ENCODE measurements at regions not wholly inside any gene's neighbourhood (a gene's known extent, or its start where the extent isn't known, plus 50 kb on each side); places are given as distances from the start of the nearest gene placed in this dataset.

DNA sequence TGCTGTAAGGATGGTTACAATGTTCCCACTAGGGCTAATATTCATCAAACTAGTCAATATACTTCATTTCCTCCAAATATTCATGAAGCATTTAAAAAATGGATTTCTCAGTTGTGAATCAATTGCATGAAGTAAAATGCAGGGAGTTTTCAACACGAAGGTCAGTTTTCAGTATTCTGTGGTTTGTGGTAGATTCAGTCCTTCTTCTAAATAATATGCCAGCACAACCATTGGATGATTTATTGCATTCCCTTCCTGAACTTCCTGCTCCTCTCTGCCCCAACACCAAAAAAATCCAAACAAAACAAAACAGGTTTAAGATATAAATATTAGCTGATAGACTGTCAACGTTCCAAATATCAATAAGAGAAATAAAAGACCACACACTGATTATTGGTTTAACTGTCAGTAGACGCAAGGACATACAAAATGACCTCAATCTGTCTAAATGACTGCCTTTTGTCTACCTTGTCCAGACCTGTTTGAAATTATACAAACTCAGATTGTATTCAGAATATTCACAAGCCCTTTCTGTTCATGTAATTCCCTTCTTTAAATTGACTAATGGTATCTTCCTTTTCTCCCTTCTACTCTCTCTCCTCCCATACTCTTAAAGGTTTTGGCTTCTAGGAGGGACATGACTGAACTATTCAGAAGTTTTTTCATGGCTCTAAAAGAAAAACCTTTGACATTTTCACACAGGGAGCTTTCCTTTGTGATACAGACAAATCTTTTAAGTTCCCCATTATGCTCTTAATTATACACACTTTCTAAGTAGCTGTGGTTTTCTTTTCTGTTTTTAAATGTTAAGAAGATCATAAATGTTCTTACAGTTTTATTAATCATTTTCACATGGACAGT is 92.6 kb upstream of the STT3B start:
- DNase-seq = no peak

DNA sequence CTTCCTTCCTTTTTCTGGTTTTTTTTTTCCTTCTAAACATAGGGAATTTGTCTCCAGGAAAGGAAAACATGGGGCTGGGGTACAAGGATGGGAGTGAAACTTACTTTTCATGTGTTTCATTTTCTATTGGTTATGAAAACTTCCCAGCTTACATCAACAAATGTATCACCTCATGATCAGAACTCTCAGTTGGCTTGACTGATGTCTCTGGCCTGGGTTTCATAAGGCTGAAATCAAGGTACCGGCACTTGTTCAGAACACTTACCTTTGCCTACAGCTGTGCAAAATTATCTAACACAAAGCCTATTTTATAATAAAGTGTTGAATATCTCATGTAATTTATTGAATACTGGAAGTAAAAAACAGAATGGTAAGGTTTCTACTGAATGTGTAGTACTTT is 91.8 kb upstream of the STT3B start:
- no peak for DNase-seq

DNA sequence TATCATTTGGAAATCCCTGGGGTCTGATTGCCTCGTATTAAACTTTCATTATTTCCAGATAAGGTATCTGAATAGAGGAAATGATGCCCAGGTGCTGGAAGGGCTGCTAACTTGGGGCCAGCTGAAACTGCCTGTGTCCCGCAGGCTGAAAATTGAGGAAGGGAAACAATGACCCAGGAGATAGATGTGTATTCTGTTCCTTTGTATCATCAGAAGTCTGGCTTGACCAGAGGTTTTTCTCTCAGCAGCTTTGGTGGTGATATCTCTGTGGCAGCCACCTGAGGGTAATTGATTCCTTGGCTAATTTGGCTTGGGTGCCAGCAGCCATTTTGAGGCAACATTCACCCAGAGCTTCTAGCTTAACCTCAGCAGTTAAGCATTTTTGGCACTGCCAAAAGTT is 90.0 kb upstream of the STT3B start:
- DNase-seq = no peak

DNA sequence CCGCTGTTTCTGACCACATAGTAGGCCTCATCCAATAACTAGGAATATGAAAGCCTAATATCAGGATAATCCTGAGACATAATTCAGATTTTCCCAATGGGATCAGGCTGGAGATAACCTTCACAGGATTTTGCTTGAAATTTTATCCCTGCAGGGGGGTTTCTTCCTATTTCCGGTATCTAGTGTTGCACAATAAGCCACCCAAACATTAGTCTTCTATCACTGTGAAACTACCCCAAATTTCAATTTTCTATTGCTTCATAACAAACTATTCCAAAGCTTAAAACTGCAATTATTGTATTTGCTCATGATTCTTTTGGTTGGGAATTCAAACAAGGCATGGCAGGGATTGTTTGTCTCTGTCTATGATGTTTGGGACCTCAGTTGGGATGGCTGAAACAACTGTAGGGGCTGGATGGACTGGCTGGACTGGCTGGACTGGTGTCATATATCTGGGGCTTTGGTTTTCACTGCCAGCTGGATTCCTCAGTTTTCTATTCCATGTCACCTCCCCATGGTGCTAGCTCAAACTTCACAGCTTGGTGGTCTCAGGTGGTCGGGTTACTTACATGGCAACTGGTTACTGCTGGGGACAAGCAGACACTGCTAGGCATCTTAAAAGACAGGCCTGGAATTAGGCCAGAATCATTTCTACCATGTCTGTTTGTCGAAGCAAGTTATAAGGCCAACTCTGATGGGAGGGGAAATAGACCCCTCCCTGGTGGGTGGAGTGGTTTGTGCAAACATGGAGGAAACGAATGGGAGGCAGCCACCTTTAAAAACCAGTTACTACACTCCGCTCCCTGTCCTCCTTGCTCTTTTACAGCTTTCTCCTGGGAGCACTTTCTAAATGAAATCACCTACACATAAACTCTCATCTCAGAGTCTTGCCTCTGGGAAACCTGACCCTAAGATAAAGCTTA is 88.2 kb upstream of the STT3B start:
- DNase-seq = no peak

DNA sequence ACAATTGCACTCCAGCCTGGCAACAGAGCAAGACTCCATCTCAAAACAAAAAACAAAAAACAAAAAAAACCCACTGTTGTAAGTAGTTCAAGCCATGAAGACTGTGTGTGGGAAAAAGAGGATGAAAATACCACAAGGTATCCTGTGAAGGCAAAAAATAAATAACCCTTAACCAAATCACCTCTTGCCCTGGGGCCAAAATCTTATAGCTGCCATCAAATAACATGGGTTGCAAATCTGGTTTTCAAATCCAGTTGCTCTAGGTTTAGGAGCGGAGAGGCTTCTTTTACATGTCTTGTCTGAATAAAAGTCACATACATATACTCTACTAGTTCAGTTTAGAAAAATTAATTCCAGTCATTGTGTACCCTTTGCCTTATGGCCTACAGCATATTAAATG is 87.0 kb upstream of the STT3B start:
- no peak for DNase-seq

DNA sequence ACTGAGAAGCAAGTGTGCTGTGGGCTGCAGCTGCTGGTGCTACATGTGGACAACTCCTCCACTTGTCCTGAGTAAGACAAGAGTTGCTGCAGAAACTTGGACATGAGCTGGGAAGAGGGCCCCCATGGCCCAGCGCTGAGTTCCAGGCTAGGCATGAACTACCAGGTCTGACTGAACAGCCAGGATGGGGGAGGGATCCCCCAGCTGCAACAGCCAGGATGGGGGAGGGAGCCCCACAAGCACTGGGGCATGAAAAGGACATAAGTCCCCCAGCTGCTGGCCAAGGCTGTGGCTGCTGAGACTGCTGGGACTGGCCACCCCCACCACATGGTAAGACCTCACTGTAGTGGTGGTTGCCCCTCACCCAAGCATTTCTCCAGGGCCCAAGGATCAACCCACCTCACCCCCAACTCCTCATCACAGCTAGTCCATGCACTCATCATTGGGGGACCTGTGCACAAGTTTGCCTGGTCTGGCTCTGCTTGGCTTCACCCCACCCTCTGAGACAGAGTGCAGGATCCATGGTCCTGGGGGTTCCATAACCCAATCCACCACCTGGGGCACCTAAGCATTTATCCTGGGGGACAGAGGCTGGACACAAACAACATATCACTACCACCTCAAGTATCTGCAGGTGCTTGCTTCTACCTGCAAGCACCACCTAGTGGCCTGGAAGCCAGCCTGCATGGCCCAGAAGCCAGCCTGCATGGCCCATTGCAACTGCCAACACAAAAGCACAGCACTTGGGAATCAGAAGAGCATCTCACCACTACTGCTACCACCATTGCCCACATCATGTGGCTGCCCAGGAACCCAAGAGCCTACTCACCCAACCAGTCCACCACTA is 84.5 kb upstream of the STT3B start:
- no peak for DNase-seq

DNA sequence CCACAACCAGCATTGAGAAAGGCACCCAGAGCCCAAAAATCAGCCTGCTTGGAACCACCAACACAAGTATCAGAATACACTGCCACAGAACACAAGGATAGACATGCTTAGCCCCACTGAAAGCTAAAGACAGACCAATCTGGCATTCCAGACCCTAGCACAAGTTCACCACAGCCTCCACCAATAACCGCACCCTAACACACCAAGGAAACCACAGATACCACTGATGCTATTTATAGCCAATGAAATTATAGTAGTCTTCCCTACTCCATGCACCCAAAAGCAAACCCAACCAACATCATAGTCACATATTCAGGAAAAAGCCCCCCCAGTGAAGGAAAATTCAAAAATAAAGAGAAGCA is 83.9 kb upstream of the STT3B start:
- DNase-seq = no peak

DNA sequence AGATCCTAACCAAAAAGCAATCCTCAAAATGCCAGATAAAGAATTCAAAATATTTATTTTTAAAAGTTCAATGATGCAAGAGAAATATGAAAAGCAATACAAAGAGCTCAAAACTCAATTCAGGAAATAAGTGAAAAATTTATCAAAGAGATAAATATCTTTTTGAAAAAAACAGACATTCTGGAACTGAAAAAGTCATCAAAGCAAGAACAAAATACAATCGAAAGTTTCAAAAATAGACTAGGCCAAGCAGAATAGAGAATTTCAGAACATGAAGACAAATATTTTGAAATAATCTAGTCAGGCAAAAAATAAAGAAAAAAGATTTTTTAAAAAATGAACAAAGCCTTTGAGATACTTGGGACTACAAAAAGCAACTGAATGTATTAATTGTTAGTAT is 83.4 kb upstream of the STT3B start:
- DNase-seq = no peak

DNA sequence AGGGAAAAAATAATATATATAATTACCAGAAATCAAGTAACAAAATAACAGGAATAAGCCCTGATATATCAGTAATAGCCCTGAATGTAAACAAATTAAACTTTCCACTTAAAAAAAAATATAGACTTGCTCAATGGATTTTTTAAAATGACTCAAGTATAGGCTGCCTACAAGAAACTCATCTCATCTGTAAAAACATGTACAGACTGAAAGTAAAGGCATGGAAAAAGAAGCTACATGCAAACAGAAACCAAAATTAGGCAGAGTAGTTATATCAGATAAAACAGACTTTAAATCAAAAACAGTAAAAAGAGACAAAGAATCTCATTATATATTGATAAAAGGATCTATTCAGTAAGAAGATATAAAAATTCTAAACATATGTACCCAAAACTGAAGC is 82.4 kb upstream of the STT3B start:
- DNase-seq = no peak

DNA sequence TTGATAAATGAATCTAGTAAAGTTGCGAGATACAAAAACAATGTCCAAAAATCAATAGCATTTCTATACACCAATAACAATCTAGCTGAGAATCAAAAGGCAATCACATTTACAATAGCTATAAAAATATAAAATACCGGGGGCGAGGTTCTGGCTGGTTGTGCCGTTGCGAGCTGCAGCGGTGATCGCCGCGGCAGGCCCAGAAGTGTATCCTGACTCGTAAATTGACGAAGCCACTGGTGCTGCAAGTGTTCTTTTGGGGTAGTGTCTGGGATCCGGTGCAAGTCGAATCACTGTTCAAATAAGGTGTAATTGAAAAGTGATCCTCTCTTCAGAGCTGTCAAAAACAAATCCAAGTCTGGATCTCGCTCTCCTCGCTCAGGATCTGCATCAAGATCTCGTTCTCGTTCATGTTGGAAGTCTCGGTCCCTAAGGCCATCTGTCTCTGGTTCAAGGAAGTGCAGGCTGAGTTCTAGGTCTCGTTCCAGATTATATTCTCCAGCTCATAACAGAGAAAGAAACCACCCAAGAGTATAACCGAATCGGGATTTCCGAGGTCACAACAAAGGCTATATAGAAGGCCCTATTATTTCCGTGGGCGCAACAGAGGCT is 80.1 kb upstream of the STT3B start:
- no peak for DNase-seq

DNA sequence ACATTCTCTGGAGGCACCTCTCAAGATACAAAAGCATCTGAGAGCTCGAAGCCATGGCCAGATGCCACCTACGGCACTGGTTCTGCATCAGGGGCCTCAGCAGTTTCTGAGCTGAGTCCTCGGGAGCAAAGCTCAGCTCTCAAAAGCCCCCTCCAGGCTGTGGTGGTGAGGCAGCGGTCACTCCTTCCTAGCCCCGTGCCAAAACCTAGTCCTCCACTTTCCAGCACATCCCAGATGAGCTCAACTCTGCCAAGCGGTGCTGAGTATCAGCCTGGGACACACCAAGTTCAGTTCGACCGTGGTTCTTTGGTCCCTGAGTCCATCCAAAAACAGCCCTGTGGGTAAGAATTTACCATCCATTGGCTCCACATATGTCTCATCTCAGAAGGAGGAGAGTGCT is 79.3 kb upstream of the STT3B start:
- no peak for DNase-seq

DNA sequence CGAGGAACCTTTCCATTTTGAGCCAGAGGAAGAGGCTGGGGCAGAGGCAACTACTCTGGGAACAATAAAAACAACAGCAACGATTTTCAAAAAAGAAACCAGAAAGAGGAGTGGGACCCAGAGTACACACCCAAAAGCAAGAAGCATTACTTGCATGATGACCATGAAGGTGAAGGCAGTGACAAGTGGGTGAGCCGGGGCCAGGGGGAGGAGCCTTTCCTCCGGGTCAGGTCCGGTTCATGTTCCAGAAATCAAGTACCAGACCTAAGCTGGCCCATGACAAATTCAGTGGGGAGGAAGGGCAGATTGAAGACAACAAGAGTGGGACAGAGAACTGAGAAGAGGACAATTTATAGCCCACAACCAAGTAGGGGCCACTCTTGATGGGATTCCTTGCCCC is 77.2 kb upstream of the STT3B start:
- no peak for DNase-seq

DNA sequence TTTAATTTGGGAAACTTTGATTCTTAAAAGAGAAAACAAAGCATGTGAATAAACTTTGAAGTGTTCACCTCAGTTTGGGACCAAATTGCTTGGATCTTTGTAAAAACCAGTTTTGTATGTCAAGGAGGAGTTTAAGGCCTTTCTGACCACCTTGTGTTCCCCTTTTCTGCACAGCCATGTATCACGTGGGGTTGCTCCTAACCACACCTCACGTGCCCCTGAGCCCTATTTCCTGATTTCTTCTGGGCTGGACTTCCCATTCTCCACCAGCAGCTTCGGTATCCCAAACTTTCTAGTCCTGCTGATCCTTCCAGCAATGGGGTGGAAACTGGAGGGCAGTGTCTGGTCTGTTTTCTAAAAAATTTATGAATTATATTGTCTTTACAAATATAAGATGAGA is 76.4 kb upstream of the STT3B start:
- DNase-seq = no peak

DNA sequence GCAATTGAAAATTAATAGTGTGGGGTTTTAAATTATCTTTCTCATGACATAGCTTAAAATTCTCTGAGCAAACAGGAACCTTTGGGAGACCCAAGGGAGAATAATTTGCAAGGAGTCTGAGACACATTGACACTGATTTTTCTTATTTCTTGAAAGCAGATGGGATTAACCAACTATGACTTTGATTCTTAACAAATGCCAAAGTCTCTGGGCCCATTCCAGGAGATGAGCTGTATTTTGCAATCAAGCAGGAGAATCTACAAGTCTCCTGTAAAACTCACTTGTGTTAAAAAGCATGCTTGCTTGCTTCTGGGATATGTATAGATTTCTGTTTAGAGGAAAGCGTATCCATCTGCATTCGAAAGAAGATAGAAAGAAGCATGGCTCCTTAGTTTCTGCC is 71.3 kb upstream of the STT3B start:
- DNase-seq = no peak

DNA sequence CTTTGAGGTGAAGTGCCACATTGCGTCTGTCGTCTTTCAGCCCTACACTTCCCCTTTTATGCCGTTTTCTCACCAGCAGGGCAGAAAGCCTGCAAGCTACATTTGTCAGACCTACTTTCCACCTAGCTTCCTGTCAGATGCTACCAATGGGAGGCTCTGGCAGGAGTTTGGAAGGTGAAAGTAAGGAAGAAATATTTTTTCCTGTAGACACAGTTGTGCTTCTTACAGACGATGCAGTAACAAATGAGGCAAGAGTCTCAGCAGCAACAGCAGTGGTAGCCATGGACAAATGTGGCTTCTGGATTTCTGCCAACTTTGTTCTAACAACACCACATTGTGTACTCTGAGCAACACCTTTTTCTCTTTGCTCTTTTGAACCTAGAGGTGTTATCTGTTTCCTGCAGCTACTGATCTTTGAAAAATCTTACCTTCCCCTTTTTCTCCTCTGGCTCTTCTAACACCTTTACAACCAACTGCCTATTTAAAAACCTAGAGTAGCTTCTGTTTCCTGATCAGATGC is 70.6 kb upstream of the STT3B start:
- no peak for DNase-seq

DNA sequence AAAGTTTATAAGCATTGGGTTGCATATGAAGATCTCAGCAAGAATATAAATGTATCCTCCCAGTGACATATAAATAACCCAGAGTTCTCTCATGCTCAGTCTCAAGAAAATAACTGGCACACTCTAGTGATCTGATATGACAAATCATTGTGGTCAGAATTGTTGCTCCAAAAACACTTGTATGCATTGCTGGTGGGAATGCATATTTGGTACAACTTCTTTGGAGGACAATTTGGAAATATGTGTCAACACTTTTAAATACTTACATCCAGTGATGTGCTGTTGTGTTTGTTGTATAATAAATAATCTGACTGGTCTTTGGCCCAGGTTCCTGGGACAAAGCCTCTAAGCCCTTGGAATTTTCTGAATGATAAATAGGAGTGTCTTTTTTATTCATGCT is 66.7 kb upstream of the STT3B start:
- DNase-seq = no peak

DNA sequence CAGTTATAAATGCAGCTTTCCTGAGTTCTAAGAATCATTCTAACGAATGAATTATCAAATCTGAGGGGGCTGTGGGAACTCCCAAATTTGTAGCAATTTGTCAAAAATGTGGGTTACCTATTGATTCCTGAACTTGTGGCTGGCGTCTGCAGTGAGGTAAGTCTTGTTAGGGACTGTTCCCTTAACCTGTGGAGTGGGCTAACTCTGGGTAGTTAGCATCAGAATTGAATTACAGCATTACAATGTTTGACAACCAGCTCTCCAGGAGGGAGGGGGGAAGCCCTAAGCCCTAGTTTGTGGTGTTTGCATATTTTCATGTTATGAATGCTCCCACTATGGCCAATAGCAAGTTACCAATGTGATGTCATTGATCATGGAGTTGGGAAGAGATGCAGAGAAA is 65.9 kb upstream of the STT3B start:
- no peak for DNase-seq

DNA sequence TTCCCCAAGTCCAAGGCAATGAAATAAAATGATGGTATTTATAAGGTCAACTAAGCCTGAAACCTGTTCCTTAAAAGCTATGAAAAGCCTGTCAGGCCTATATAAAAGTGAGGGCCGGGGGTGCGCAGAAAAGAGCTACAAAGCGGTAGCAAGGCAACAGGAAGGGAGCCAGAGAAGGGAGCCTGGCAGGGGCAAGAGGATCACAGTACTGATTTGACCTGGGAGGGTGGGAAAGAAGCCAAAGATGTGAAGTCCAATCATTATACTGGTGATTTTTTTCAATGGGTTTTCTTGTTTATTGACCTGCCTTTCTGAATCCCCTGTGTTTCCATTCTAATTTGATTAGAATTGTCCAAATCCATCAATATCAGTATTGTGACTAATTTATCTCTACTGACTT is 64.3 kb upstream of the STT3B start:
- no peak for DNase-seq

DNA sequence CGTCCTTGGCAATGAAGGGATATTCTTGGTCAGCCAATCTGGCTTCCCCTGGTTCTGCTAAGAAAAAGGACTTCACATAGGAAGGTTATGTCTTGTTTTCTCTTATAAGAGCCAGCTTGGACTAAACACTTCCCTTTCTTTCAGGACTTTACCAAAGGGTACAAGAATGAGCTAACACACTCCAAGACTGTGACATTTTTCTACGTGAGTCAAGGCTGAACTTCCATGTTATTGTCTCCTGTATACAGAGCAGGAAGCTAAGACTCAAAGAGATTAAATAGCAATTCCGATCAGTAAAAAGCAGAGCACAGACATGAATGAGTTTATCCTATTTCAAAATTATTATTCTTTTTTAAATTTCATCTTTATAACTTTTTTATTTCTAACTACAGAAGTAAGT is 63.3 kb upstream of the STT3B start:
- DNase-seq = no peak

DNA sequence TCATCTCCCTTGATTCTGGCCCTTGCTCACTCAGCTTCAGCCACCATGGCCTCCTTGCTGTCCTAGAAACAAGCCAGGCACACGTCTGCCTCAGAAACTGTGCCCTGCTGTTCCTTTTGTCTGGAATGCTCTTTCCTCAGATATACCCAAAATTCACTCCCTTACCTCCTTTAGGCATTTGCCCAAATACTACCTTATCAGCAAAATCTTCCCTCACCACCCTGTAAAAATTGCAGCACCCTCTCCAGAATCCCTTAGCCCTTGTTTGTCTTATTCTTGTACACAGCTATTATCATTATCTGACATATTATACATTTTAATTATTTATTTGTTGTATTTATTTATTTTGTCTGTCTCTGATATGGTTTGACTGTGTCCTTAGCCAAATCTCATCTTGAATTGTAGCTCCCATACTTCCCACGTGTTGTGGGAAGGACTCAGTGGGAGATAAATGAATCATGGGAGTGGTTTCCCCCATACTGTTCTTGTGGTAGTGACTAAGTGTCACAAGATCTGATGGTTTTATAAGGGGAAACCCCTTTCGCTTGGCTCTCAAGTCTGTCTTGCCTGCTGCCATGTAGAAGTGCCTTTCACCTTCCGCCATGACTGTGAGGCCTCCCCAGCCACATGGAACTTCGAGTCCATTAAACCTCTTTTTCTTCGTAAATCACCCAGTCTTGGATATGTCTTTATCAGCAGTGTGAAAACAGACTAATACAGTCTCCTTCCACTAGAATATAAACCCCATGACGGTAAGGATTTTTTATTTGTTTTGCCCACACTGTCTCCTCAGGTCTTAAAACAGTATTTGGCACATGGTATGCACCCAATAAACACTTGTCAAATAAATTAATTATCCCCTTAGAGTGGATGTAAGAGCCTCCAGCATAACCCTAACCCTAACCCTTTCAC is 60.0 kb upstream of the STT3B start:
- DNase-seq = no peak

DNA sequence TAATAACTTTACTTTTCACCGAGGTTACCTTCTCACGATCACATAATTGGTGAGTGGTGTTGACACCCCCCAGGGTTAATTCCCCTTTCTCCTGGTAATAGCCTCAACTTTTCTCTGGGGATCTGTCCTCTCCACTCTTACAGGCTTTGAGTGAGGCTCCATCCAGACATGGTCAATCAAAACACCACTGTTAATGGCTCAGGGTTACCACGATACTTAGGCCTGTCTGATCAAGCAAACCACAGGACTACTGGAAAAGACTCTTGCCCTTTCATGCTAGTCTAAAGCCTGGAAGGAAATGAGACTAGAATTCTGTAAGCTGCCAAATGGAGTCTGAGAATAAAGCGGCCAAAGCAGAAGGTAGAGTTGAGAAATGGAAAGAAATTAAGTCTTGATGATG is 56.5 kb upstream of the STT3B start:
- no peak for DNase-seq

DNA sequence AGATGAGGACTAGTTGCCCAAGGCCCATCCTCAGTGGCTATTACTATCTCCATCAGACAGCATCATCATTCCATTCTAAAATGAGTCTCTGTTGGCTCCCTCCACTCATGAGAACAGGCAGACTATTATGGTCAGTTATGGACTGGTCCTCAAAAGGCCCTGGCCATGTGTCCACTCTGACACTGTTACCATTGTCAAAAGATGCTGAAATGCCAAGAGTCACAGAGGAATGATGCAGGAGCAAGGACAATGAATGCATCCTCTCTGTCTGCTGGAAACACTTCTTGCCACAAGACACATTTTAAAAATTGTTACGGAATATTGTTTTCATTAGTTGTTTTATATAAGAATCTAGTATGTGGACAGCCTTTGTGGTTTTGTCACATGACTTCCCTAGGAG is 53.3 kb upstream of the STT3B start:
- no peak for DNase-seq
